Activated CD8-positive, alpha-beta T cell treated with anti-CD3 and anti-CD28 coated beads, Interleukin-2, amount 10 ng/mL, durations not matched to agents 7 days and 5 days (primary cell): ENCODE measurements at regions not wholly inside any gene's neighbourhood (a gene's known extent, or its start where the extent isn't known, plus 50 kb on each side); places are given as distances from the start of the nearest gene placed in this dataset.
"Not testable (repeated sequence)": the region's sequence is repeated elsewhere in the genome, so short reads cannot be mapped to it uniquely, and the experiment has no call there.

Experiments used
- ATAC-seq: fragments of 150-1000 bp; cut with Tn5 transposase; one replicate; pipeline ENCODE4 v1.10.0; 2021; ENCODE audit warnings: moderate library complexity
- CTCF ChIA-PET: fragments of 350-600 bp; sonication (Branson Sonifier 250); formaldehyde crosslinking; loops from one replicate; lab custom pipeline; 2021; ENCODE audit warnings: antibody characterized with exemption; lab: Charles Lee
- POLR2A ChIA-PET: fragments of 350-600 bp; sonication (Branson Sonifier 250); formaldehyde crosslinking; loops from one replicate; lab custom pipeline; 2021; ENCODE audit warnings: antibody characterized with exemption; lab: Charles Lee
- DNase-seq: peaks from one replicate; pipeline ENCODE4 v3.0.0-alpha.2; 2020
- H3K27ac Mint-ChIP-seq: one replicate; pipeline ENCODE4 v1.8.0; 2021; ENCODE audit warnings: mild to moderate bottlenecking, mixed read lengths
- H3K27me3 Mint-ChIP-seq: one replicate; pipeline ENCODE4 v1.8.0; 2021; ENCODE audit warnings: low read depth, mixed read lengths
- H3K36me3 Mint-ChIP-seq: one replicate; pipeline ENCODE4 v1.8.0; 2021; ENCODE audit warnings: low read depth, mixed read lengths
- H3K4me1 Mint-ChIP-seq: one replicate; pipeline ENCODE4 v1.8.0; 2021; ENCODE audit warnings: low read depth, mixed read lengths
- H3K4me3 Mint-ChIP-seq: one replicate; pipeline ENCODE4 v1.8.0; 2021; ENCODE audit warnings: mild to moderate bottlenecking, mixed read lengths
- H3K9me3 Mint-ChIP-seq: one replicate; pipeline ENCODE4 v1.8.0; 2022; ENCODE audit warnings: mixed read lengths; ENCODE audit not compliant: insufficient read depth

DNA sequence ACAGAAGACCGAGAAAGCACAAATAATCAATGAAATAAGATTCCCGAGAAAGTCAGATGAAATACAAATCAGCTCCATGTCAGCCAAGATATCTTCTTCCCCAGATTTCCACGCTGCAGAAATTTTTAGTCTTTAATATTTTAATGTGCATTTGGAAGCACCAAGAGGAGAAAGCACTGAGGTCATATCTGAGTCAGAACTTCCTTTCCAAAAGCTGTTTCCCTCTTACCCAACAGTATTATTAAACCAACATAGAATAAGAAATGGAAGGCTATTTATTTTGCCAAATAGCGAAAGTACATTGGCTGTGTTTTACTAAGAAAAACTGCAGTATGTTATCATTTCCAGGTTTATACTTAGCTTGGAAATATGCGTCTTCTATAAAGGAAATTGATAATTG is 772.1 kb upstream of the CDH9 start:
- no peaks in the 10 kb centered on the region for H3K36me3 Mint-ChIP-seq
- ChIA-PET CTCF (no interaction called here), POLR2A (no interaction called here)
- no peak overlapping the region for H3K4me3 Mint-ChIP-seq
- H3K27me3 Mint-ChIP-seq = no peaks in the 10 kb centered on the region
- no peak for ATAC-seq
- H3K4me1 Mint-ChIP-seq = no peaks in the 10 kb centered on the region
- no peak overlapping the region for H3K27ac Mint-ChIP-seq
- peaks cover 29% of the 10 kb centered on the region for H3K9me3 Mint-ChIP-seq
- no peak for DNase-seq

DNA sequence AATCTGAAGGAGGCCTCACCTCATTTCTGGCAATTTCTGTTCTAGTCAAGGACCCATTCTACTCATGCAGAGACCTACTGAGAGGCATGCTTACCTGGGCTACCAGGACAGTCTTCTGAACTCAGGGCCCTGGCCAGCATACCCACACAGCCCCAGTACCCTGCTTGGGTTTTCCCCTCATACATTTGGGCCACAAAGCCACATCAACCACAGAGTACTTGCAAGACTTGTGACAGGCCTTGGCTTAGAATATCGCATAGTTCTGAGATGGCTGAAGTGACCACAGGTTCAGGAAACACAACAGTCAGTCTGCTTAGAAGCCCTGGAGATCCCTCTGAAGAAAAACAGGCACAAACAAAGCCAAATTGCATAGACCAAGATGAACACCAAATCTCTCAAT is 758.8 kb upstream of the CDH9 start:
- H3K27me3 Mint-ChIP-seq = no peaks in the 10 kb centered on the region
- H3K27ac Mint-ChIP-seq = no peak overlapping the region
- no peaks in the 10 kb centered on the region for H3K4me1 Mint-ChIP-seq
- CTCF ChIA-PET = no interaction called here
- H3K9me3 Mint-ChIP-seq = peaks cover 7% of the 10 kb centered on the region
- no peak overlapping the region for H3K4me3 Mint-ChIP-seq
- DNase-seq (no peak), ATAC-seq (no peak)
- POLR2A ChIA-PET = no interaction called here
- no peaks in the 10 kb centered on the region for H3K36me3 Mint-ChIP-seq

DNA sequence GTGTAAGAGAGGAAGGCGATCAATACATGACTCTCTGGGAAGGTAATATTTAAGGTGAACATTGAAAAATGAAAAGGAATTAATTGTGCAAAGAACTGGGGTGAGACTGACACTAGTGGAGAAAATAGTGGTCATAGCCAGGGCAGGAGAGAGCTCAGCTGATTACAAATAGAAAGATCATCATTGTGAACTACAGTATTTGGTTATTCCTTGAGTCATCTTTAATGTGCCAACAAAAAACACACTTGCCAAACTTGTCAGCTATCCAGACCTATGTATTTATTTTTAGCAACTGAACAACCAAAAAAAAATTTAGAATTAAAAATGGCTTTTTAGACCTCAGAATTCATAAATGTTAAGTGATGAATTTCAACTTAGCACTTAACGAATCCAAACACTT is 749.8 kb upstream of the CDH9 start:
- POLR2A ChIA-PET = interaction anchor here (0.6 kb wide), 1 partner anchor 310 kb away, joined by 3 read pairs; no protein-coding TSS in a partner anchor
- no peak for ATAC-seq
- H3K36me3 Mint-ChIP-seq = no peaks in the 10 kb centered on the region
- no peak overlapping the region for H3K4me3 Mint-ChIP-seq
- no peaks in the 10 kb centered on the region for H3K27me3 Mint-ChIP-seq
- H3K4me1 Mint-ChIP-seq = no peaks in the 10 kb centered on the region
- CTCF ChIA-PET = no interaction called here
- peaks cover 26% of the 10 kb centered on the region for H3K9me3 Mint-ChIP-seq
- H3K27ac Mint-ChIP-seq = no peak overlapping the region
- DNase-seq = no peak

DNA sequence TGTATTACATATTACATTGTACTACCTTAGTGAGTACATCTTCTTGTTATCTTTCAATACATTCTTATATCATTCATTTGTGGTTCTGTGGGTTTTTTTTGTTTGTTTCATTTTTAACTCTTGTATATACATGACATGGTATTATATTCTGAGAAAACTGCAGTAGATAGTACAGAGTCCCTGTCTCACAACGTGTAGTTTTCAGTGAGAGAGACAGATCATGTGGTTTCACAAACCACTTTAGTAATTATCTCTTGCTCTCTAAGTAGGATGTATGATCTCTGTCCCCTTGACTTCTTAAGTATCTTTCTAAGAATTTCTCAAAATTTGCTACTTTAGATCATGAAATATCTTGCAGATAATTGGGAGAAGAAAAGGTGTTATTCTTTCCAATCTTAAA is 745.9 kb upstream of the CDH9 start:
- Mint-ChIP-seq H3K27me3 (no peaks in the 10 kb centered on the region), H3K4me3 (no peak overlapping the region), H3K36me3 (no peaks in the 10 kb centered on the region), H3K9me3 (peaks cover 21% of the 10 kb centered on the region), H3K27ac (no peak overlapping the region), H3K4me1 (no peaks in the 10 kb centered on the region)
- POLR2A ChIA-PET = no interaction called here
- ATAC-seq = no peak
- DNase-seq = no peak
- CTCF ChIA-PET = no interaction called here

DNA sequence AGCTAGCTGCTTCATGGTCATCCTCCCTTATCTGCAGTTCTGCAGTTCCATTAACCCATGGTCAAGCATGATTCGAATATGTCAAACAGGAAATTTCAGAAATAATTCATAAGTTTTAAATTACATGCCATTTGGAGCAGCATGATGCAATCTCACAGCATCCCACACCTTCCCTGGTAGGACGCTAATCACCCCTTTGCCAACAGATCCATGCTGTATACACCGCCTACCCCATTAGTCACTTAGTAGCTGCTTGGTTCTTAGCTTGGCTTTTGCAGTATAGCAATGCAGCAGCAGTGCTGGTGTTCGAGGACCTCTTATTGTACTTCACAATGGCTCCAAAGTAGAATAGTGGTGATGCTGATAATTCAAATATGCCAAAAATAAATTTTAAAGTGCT is 739.7 kb upstream of the CDH9 start:
- Mint-ChIP-seq H3K36me3 (no peaks in the 10 kb centered on the region), H3K27ac (no peak overlapping the region), H3K9me3 (peaks cover 3% of the 10 kb centered on the region), H3K4me1 (no peaks in the 10 kb centered on the region), H3K27me3 (no peaks in the 10 kb centered on the region), H3K4me3 (no peak overlapping the region)
- ChIA-PET CTCF (no interaction called here), POLR2A (no interaction called here)
- ATAC-seq (no peak), DNase-seq (no peak)

DNA sequence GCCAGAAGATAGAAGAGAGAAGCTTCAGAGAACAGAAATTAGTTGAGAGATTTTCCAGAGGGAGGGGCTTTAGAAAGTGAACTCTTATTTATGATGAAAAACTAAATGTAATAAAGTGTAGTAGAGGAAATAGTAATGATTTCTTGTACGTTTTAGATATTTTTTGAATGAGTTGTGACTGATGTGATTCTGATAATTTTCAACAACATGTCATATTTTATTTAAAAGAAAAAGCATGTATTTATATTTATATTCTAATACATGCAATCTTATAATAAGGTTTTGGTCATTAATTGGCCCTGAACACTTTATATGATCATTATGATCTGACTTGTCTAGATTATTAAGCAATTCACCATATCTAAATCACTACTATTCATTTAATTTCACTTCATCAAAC is 735.2 kb upstream of the CDH9 start:
- ATAC-seq = no peak
- Mint-ChIP-seq H3K9me3 (peaks cover 22% of the 10 kb centered on the region), H3K4me1 (no peaks in the 10 kb centered on the region), H3K27ac (no peak overlapping the region), H3K36me3 (no peaks in the 10 kb centered on the region), H3K4me3 (no peak overlapping the region), H3K27me3 (no peaks in the 10 kb centered on the region)
- DNase-seq = no peak
- POLR2A ChIA-PET = no interaction called here
- CTCF ChIA-PET = no interaction called here

DNA sequence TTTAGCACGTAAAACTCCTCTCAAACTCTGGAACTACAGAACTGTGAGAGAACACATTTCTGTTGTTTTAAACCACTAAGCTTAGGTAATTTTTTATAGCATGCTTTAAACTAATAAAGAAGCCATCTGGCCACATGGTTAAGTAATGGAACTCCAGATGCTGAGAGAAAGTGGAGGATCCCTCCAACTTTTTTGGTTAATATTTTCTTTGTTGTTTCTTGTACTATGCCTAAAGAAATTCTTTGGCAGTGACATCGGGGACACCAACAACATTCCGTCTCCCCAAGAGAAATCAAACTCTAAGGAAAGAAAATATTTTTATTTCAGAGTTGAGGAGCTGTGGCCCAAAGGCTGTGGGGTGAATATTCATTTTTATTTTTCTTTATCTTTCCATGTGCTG is 734.8 kb upstream of the CDH9 start:
- ChIA-PET CTCF (no interaction called here), POLR2A (no interaction called here)
- H3K4me1 Mint-ChIP-seq = no peaks in the 10 kb centered on the region
- no peak overlapping the region for H3K4me3 Mint-ChIP-seq
- H3K36me3 Mint-ChIP-seq = no peaks in the 10 kb centered on the region
- ATAC-seq (no peak), DNase-seq (no peak)
- peaks cover 22% of the 10 kb centered on the region for H3K9me3 Mint-ChIP-seq
- no peaks in the 10 kb centered on the region for H3K27me3 Mint-ChIP-seq
- H3K27ac Mint-ChIP-seq = no peak overlapping the region

DNA sequence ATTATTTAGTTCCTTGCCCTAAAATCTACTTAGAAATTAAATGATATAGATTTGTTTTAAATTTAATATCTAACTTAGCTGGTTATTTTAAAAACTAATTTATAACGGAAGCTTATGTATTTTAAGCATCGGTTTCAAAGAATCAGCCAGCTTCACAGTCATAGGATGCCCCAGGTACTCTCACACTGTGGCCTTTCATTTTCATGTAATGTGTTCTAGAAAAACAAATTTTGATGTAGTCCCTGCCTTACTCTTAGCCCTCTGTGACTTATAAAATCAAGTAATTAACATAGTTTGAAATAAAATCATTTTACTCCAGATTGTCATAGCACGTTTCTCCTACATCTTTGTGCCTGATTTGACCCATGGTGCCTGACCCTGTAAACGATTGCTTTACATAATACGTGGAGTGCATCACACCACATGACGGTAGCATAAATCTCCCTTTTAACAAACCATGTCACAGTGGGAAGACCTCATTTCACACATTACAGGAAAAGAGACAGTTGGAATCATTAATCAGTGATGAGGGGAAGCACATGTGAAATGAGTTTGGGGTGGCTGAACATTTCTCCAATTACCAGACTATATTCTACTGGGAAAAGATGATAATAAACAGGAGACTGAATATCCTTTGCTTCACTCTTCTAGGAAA is 731.5 kb upstream of the CDH9 start:
- ATAC-seq (no peak), DNase-seq (no peak)
- H3K4me1 Mint-ChIP-seq = no peaks in the 10 kb centered on the region
- H3K27me3 Mint-ChIP-seq = no peaks in the 10 kb centered on the region
- no peak overlapping the region for H3K4me3 Mint-ChIP-seq
- no peak overlapping the region for H3K27ac Mint-ChIP-seq
- POLR2A ChIA-PET = no interaction called here
- H3K9me3 Mint-ChIP-seq = peaks cover 25% of the 10 kb centered on the region
- CTCF ChIA-PET = no interaction called here
- no peaks in the 10 kb centered on the region for H3K36me3 Mint-ChIP-seq

DNA sequence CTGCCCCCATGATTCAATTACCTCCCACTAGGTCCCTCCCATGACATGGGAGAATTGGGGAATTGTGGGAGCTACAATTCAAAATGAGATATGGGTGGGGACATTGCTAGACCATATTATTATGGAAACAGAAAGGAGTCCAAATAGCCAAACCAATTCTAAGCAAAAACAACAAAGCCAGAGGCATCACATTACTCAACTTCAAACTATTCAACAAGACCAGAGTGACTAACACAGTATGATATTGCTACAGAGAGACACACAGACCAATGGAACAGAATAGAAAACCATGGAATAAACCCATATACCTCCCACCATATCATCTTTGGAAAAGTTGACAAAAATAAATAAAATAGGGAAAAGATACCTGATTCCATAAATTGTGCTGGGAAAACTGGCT is 710.5 kb upstream of the CDH9 start:
- ATAC-seq = no peak

DNA sequence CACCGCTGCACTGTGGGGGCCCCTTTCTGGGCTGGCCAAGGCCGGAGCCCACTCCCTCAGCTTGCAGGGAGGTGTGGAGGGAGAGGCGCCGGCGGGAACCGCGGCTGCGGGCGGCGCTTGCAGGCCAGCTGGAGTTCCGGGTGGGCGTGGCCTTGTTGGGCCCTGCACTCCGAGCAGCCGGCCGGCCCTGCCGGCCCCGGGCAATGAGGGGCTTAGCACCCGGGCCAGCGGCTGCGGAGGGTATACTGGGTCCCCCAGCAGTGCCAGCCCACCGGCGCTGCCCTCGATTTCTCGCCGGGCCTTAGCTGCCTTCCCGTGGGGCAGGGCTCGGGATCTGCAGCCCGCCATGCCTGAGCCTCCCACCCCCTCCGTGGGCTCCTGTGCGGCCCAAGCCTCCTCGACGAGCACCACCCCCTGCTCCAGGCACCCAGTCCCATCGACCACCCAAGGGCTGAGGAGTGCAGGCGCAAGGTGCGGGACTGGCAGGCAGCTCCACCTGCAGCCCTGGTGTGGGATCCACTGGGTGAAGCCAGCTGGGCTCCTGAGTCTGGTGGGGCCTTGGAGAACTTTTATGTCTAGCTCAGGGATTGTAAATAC is 705.1 kb upstream of the CDH9 start:
- peaks cover 37% of the 10 kb centered on the region for H3K9me3 Mint-ChIP-seq
- DNase-seq, H3K27ac Mint-ChIP-seq, POLR2A ChIA-PET, H3K36me3 Mint-ChIP-seq, CTCF ChIA-PET, H3K4me3 Mint-ChIP-seq, ATAC-seq, H3K4me1 Mint-ChIP-seq, H3K27me3 Mint-ChIP-seq: not testable (repeated sequence)

More for the DNA sequence above, 710.5 kb upstream of the CDH9 start:
- no peaks in the 10 kb centered on the region for H3K27me3 Mint-ChIP-seq
- no peaks in the 10 kb centered on the region for H3K4me1 Mint-ChIP-seq
- POLR2A ChIA-PET = no interaction called here
- H3K36me3 Mint-ChIP-seq = no peaks in the 10 kb centered on the region
- H3K27ac Mint-ChIP-seq = no peak overlapping the region
- CTCF ChIA-PET = no interaction called here
- DNase-seq = no peak
- peaks cover 42% of the 10 kb centered on the region for H3K9me3 Mint-ChIP-seq
- no peak overlapping the region for H3K4me3 Mint-ChIP-seq

DNA sequence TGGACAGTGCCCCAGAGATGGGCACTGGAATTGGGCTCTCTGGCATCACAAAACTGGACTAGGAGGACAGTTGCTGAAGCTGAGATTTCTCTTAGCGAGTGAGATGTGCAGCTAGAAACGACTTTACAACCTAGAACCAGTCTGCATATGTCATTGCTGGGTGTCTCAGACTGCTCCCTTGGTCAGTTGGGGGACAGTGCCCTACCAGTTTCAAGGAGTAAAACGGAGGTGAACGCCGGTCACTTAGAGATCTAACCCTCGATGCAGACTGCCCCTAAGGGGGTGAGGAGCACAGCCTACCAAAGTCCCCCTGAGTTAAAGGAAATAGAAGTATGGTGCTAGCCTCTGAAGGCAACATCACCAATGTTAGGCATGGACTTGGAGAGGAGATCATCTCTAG is 704.4 kb upstream of the CDH9 start:
- POLR2A ChIA-PET = no interaction called here
- DNase-seq = no peak
- H3K27me3 Mint-ChIP-seq = no peaks in the 10 kb centered on the region
- no peaks in the 10 kb centered on the region for H3K36me3 Mint-ChIP-seq
- H3K4me3 Mint-ChIP-seq = no peak overlapping the region
- CTCF ChIA-PET = no interaction called here
- ATAC-seq = no peak
- H3K4me1 Mint-ChIP-seq = no peaks in the 10 kb centered on the region
- H3K9me3 Mint-ChIP-seq = peaks cover 37% of the 10 kb centered on the region
- H3K27ac Mint-ChIP-seq = no peak overlapping the region

DNA sequence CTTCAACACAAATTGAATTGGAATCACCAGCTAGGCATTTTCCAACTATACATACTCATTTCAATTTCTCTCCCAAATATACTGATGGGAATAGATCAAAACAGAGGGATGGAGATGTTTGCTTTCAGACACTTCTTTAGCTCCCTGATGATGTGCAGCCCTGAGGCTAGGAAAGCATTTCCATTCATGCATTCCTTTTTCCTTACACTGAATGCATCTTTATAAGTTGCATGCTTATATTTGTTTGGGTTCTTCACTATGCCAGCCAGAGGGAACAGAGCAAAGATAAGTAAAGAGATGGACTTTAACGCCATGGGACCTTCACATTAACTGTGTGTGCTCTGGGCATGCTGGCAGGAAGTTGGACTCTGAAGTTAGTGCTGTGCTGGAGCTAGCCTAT is 696.5 kb upstream of the CDH9 start:
- Mint-ChIP-seq H3K4me1 (no peaks in the 10 kb centered on the region), H3K27me3 (no peaks in the 10 kb centered on the region), H3K36me3 (no peaks in the 10 kb centered on the region), H3K27ac (no peak overlapping the region), H3K4me3 (no peak overlapping the region), H3K9me3 (peaks cover 15% of the 10 kb centered on the region)
- ChIA-PET CTCF (no interaction called here), POLR2A (no interaction called here)
- no peak for DNase-seq
- ATAC-seq = no peak

DNA sequence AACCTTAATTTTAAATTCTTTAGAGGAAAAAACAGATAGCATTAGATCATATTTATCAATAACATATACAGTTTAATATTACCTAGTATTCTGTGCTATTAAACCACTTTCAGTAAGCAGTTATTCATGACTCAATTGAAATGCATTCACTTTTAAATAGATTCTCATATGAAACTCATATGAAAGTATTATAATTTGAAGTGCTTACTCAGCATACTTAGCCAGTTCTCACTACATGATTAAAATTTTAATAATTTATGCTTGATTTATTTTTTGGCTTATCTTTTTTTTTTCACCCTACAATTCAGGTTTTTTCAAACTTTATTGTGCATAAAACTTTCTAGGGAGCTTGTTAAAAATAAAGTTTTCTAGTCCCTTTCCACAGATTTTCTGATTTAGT is 694.9 kb upstream of the CDH9 start:
- Mint-ChIP-seq H3K36me3 (no peaks in the 10 kb centered on the region), H3K9me3 (peaks cover 10% of the 10 kb centered on the region), H3K4me3 (no peak overlapping the region), H3K27ac (no peak overlapping the region), H3K4me1 (no peaks in the 10 kb centered on the region), H3K27me3 (no peaks in the 10 kb centered on the region)
- ATAC-seq = no peak
- ChIA-PET CTCF (no interaction called here), POLR2A (no interaction called here)
- DNase-seq = no peak
